Stimulated activated CD8-positive, alpha-beta memory T cell treated with anti-CD3 and anti-CD28 coated beads, Interleukin-12 subunit alpha, Interleukin-12 subunit beta, amount 100 ng/mL, for 4 hours (primary cell): ENCODE measurements at regions not wholly inside any gene's neighbourhood (a gene's known extent, or its start where the extent isn't known, plus 50 kb on each side); places are given as distances from the start of the nearest gene placed in this dataset.

ENCODE experiments used
- DNase-seq: peaks from one replicate; pipeline ENCODE4 v3.0.0-alpha.2; 2020; ENCODE audit warnings: low read depth

DNA sequence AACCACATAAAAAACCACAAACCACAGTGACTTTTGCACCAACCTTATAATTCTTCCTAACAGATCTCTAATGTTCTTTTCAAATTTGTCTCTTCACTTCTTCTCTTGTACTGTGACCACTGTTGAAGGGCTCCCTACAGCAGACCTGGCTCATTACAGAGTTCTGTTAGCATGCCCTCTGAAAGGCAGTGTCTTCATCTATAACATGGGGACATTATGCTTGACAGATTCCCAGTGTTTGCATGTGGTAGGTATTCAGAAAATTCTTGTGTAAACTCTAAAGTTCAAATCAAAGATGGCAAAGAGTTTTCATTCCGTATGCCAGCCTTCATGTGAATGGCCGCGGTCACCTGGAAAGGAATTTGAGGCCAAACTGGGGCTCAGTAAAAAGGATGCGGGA, 182.6 kb downstream of the DHX35 start:
- DNase-seq = no peak

DNA sequence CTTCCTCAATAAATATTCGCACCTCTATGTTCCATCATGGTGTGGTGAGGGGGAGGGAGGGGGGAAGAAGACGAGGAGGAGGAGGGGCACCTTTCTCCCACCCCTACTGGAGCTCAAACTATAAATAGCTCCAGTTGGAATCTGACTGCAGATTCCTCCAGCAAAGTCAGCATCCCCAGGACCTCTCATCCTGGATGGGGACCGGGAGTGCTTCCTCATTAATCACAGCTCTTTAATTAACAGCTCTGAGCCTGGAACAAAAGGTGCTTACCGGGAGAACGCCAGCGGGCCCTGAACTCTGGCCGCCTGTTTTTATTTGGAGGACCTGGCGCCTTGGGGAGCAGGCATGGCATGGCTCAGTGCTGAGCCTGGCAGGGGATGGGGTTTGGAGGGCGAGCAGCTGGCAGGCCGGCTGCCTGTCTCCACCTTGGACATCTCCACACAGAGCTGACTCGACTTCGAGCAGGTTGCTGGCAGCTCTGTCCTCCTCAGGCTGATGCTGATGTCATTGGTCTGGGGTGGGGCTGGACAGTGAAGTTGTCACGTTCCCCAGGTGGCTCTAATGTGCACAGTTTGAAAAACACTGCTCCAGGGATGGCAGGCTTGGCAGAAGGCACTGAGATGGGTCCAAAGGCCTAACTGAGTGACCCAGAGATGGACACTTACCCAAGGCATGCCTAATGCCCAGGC, 180.4 kb downstream of the DHX35 start:
- DNase-seq = no peak

DNA sequence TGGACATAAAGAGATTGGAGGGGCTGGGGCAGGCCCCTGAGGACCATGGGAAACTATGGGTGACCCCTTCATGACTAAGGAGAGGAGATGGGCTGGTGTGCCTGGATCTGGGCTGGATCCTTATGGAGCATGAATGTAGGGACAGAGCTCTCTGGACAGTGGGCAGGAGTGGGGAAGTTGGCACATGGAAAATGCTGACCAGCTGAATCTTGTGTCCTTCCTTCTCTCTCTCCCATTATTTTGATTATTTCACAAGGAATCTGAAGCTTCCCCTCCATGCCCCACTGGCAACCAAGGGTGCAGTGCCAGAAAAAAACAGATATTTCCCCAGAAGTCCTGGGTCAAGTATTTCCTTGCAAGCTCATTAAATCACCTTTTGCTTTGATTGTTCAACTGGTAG, 175.2 kb downstream of the DHX35 start:
- DNase-seq = no peak

DNA sequence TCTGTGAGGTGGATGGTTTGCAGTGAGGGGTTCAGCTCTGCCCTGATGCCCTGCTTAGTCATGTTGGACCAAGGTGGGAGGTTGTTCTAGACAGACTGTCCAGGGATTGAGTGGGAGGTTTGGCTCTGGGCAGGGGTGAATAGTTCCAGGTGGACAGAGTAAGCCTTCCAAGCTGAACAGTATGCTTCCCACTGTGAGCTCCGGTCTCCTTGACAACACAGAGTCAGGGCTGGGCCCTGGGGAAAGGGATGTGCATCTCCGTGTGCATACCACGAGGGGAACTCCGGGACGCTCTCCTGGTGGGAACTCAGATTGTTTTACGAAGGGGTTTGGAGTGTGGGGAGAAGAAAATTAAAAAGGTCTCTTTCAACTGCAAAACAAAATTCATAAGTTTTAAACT, 174.7 kb downstream of the DHX35 start:
- no peak for DNase-seq

DNA sequence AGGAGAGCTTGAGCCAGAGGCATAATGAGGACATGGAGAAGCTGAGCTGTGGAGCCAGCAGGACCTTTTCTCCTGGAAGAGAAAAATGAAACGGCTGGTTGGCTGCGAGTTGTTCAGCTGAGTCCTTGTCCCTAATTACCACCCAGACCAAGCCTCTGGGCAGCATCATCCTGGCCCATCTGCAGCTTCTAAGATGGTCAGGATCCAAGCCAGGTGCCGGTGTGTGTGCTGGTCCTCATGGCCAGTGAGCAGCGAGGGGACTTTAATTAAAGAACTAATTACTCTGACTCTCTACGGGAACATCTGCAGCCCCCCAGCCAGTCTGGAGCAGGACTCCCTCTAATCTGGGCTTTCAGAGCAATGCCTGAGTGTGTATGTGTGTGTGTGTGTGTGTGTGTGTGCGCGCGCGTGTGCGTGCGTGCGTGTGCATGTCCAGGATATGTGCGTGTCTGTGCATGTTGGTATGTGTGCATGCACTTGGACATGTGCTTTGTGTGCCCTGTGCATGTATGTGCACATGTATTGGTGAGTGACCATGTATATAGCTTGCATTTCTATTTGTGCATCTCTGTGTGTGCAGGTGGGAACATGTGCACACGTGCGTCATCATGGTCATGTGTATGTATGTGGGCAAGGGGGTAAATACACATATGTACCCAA, 173.9 kb downstream of the DHX35 start:
- no peak for DNase-seq

DNA sequence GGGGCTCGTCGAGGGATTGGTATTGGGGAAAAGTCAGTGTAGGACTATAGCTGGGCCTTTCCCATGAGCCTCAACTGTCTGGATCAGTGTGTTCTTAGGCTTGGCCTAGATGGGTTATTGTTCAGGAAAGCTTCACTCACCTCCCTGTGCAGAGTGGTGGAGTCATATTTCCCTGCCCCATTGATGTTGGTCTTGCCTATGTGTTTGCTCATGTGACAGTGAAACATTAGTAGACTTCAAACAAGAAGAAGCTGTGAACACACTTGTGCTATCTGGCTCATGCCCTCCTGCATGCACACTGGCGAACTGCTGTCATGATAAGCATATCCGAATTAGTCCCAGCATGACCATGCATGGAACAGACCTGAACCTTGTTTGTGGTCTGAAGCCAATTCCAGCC, 171.1 kb downstream of the DHX35 start:
- DNase-seq = no peak

DNA sequence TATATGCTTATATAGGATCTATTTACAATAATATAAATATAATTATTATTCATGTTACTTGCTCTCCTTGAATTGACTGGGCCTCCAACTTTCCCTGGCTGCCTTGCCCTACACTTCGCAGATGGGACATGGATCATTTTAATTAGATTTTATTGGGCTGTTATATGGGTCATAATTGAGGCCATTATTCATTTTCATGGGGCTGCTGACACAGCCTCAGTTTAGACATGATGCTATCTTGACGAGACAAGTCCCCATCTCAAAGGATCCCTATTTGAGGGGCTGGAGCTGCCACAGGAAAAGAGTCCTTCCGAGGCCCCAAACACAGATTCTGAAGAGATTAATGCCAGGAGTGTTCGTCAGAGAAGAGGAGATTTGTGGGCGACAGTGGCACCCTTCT, 170.4 kb downstream of the DHX35 start:
- no peak for DNase-seq

DNA sequence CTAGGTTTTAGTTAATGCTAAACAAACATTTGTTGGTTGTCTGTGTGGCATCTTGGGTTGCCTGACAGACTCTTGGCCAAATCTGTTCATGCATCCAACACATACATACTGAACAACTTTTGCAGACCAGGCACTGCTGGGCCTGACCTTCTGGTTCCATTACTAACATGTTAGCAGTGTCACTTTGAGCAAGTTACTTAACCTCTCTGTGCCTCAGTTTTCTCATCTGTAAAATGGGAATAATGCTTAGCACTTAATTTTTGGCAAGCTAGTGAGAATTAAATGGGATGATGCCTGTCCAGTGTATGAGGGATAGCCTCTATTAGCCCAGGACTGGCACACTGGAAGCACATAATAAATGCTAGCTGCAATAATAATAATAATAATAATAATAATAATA, 169.9 kb downstream of the DHX35 start:
- DNase-seq = no peak

DNA sequence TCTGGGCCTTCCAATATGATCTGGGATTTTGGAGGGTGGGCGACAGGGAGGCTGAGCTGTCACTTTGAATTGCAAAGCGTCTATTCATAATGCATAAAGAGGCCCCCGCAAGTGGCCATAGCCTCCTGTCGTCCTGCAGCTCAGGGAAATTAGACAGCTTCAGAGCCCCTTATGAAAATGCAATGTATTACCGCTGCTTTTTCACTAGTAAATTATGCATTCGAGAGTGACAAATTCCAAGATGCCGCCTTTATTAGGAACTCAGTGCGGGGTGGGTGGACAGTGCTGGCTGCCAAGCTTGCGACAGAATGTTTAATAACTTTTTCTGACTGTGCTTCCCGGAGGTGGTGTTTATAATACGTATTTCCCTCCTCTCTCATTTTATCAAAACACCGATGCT, 168.5 kb downstream of the DHX35 start:
- no peak for DNase-seq

DNA sequence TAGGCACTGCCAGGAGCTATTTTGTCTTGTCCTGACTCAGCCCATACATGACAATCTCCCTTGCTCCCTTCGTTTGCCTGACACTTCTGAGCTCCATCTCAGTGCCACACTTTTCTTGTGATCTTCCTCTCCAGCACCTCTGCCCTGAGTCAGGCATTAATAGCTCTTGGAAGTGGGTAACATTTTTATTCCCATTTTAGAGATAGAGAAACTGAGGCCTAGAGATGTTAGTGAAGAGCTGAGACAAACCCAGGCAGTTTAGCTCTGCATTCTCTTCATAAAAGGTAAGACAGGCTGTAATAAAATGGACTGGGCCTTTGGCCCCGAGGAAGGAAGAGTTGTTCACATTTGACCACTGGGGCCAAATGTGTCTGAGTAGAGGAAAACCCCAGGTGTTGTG, 167.4 kb downstream of the DHX35 start:
- no peak for DNase-seq

DNA sequence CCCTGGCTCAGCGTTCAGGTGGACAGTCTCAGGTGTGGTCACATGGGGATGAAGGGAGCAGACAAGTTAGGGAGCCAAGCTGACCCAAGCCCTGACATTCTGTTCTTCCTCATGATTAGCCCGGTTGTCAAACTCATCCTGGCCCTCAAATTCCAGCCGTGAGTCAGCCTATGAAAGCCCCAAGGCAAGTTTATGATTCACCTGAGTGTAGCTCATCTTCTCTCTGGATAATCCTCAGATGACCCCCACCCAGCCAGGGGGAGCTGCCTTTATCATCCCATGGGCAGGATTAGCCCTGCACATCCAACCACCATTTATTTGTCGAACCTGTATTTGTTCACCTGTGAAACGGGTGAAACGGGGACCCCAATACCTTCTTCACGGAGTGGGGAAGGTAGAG, 161.9 kb downstream of the DHX35 start:
- no peak for DNase-seq

DNA sequence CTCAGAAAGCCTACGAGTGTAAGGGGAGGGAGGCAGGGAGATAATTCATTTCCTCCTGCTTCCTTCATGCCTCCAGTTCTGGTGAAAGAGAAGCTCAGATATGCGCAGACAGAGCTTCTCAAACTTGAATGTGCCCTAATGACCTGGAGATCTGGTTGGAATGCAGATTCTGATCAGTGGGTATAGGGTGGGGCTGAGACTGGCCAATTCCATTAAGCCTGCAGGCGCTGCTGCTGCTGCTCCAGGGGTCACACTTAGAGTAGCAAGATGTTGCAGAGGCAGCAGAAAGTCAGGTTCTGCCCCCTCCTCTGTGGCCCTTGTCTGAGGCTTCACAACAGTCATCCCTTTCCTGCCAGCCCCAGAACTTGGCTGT, 161.0 kb downstream of the DHX35 start:
- no peak for DNase-seq

DNA sequence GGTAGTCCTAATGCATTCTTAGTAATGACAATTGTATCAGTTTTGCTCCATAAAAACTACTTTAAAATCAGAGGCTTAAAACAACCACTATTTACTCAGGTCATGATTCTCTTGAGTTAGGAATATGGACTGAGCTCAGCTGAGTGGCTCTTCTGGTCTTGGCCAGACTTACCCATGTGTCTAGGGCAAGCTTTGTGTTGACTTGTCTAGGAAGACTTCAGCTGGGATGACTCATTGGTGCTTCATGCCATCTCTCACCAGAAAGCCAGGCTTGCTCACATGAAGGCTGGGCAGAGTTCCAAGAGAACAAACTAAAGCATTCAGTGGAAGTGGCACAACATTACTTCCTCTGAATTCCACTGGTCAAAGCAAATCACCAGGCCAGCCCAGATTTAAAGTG, 155.3 kb downstream of the DHX35 start:
- DNase-seq = no peak

DNA sequence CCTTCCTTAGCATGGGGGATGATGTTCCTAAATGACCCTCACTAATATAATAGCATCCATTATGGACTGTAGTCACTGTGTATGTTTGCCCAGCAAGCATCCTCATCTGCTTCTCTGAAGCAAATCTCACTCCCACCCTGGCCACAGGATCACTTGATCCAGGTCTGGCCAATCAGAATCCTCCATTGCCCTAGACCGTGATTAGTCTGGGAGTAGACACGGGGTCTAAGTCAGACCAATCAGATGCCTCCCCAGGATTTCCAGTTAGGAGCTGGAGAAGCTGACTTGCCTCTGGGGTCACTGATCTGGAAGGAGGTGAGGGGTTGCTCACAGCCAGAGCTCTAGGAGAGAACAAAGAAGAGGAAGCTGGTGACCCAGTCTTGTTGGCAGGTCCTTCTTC, 153.9 kb downstream of the DHX35 start:
- DNase-seq = no peak

DNA sequence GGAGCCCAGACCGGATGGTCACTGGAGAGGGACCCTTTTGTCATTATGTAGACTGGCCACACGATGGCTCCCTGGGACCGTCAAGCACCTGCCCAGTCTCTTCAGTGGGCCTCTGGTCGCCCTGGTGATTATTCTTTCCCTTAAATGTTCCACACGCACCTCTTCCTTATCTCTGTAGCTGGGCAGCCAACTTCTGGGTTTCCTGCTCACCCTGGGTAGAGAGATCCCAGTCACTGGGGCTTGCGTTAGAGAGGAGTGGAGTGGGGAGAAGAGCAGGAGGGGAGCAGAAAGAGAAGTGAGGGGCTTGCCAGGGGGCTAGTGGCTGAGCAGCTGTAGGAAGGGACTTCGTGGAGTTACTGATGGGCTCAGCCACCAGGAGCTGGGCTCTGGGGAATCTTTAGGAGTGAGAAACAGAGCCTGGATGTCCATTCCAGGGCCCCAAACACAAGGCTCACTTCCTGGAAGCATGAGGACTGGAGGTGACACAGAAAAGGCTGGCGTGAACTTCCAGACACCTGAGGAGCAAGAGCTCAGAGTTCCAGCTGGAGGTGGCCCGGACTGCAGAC, 150.1 kb downstream of the DHX35 start:
- DNase-seq = no peak

DNA sequence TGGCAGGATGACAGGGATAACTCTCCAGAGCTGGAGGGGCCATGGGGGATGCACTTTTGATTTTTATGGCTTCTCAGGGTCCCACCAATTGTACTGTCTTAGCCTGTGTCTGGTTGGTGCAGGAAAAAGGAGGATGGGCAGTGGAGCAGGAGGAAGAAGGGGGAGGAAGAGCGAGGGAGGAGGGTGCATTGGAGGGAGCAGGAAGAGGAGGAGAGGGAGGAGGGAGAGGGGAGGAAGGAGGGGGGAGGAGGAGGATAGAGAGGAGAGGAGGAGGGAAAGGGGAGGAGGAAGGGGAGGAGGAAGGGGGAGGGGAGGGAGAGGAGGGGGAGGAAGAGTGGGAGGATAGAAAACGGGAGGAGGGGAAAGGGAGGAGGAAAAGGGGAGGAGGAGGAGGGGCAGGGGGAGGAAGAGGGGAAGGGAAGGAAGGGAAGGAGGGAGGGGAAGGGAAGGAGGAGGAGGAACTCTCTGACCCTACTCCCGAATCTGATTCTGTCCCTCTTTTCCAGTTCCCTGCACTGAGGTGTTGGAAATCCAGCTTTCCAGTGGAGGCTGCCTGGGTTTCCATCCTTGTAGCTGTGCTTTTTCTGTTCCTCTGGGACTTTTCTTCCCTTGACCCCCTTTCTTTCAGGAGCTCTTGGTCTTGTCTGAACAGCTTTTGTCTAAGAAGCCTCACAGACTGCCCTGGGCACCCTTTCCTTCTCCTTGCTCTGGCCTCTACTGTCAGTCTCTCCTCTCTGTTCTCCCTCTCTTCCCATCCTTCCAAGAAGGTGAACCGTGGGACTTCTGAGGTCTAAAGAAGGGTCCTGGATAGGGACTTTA, 149.4 kb downstream of the DHX35 start:
- DNase-seq = no peak

DNA sequence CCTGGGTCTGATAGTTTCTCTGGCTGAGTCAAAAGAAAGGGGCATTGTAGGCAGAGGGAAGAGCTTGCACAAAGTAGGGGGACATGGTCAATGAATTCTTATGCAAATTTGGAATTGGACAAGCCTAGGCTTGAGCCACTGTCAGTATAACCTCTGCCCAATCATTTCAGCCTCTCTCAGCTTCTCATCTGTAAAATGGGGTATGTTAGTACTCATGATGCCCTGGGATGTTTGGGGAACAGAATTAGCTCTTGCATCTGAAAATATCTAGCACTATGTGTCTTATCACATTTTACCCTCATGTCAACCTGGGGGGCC, 148.6 kb downstream of the DHX35 start:
- DNase-seq = no peak

DNA sequence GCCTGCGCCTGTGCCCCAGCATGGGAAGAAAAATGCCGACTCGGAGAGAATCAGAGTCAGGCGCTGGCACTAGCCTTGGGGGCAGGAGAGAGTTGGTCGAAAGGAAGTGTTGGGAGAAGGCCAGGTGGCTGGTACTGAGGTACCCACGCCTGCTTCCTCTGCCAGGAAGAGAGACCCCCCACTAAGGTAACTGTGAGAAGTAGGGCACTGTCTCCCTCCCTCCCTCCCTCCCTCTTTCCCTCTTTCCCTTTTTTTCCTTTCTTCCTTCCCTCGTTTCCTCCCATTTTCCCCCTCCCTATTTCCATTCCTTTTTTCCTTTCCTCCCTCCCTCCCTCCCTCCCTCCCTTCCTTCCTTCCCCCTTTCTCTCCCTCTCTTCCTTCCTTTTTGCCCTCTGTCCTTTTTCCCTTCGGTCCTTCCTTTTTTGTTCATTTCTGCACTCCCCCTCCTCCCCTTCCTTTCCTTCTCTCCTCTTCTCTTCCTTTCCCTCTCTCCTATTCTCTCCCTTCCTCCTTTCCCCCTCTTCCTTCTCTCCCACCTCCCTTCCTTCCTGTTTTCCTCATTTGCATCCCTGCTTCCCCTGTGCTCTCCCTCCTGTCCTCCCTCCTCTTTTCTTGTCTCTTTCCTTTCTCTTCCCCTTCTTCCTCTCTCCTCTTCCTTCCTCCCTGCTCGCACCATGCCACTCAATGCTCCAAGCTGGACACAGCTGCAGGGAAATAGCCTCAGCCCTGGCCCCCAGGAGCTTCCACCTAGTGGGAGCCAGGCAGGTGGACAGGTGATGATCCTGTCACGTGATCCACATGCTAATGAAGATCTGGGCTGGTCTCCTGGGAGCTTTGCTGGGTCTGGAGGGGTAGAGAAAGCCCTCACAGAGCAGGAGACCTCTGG, 148.0 kb downstream of the DHX35 start:
- DNase-seq = no peak

DNA sequence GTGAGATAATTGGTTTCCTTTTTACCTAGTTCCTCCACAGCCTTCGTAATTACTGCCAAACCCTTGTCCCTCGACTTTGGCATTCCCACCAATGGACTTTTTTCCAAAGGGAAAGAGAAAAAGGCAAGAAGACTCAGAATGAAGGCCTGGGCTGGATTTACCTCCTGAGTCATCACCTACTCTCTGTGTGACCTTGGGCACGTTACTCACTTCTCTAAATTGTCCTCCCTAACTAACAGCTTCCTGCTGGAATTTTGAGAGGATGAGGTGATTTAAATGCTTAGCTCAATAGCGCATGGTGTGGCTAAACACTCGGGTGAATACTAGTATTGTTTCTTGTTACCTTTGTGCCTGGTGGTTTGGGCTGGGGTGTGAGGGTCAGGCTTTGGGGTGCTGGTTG, 146.6 kb downstream of the DHX35 start:
- no peak for DNase-seq

DNA sequence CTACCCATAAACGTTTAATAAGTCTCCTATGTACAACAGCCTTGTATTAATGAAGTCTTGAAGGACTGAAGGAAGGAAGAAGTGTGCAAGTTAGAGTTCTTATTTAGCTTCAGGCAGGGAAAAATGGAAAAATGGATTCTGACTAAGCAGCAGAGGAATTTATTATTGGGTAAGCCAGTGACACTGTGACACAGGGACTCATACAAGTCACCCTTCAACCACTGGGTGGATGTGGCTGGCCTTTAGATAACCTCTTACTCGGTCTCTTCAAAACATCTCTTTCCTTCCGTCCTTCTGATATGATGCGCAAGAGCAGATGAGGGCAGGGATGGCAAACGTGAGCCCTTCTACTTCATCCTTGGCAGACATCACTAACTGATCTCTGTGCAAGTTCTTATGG, 145.6 kb downstream of the DHX35 start:
- DNase-seq = no peak

DNA sequence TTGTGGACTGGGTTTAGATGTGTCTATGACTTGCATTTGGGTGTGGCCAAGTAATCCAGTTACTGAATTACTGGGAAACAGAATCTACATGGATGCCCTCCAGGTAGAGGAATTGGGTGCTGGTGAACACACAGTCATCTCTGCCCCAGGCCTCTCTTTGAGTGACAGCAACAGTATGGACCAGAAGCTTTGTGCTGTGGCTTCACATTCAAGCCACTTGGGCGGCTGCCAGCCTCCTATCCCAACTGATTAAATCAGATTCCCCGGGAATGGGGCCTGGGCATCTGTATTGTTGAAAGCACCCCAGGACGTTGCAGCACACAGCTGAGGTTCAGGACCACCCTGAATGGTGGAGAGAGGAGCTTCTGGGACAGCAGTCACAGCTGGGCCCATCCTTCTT, 144.6 kb downstream of the DHX35 start:
- no peak for DNase-seq

DNA sequence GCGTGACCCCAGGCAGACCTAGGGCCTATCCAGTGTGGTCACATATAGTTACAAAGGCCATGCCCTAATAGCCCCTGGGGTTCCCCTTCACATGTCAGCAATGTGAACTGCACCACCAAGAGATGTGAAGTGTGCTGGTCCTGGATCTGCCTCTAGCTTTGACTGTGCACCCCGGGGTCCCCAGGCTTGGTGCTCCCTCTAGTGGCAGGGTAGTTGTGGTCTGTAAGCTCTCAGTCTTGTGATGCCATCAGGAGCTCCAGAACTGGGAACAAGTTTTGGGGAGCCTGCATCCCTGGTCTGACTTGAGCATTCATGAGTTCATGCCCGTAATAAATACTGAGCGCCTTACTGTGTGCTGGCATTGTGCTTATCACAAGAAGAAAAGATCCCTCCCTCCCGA, 143.4 kb downstream of the DHX35 start:
- no peak for DNase-seq
